ENCODE measurements at regions not wholly inside any gene's neighbourhood (a gene's known extent, or its start where the extent isn't known, plus 50 kb on each side); places are given as distances from the start of the nearest gene placed in this dataset.
A peak's percentile ranks its signal among the peaks of the same experiment; 100 is the strongest.

- ATAC-seq, result no peak
Observed at GRCh38 chr2:54392555-54393324, 63.4 kb upstream of the SPTBN1 start.

GRCh38 chr2:54394392-54394791 is 61.7 kb upstream of the SPTBN1 start:
- ATAC-seq, result peak; percentile 58 to 69

- no peak for ATAC-seq
Observed at GRCh38 chr2:54396107-54396506, 60.0 kb upstream of the SPTBN1 start.

- ATAC-seq, result no peak
Observed at GRCh38 chr2:54396798-54397197, 59.3 kb upstream of the SPTBN1 start.

- no peak for ATAC-seq
Observed at GRCh38 chr2:54397426-54397825, 58.7 kb upstream of the SPTBN1 start.

GRCh38 chr2:54401554-54401953 is 54.6 kb upstream of the SPTBN1 start:
- ATAC-seq, result no peak

- ATAC-seq, result no peak
Observed at GRCh38 chr2:54402350-54402749, 53.8 kb upstream of the SPTBN1 start.

GRCh38 chr2:54403512-54404238 is 52.5 kb upstream of the SPTBN1 start:
- no peak for ATAC-seq

- ATAC-seq, result no peak
Observed at GRCh38 chr2:54404270-54404669, 51.9 kb upstream of the SPTBN1 start.

- ATAC-seq, result no peak
Observed at GRCh38 chr2:54406031-54406430, 50.1 kb upstream of the SPTBN1 start.
